Amygdala (tissue), 56 donors: ENCODE measurements at regions not wholly inside any gene's neighbourhood (a gene's known extent, or its start where the extent isn't known, plus 50 kb on each side); places are given as distances from the start of the nearest gene placed in this dataset.

ENCODE experiments used
- DNase-seq, 56 donors: peaks; one replicate each; lab custom pipeline; 2025; lab: John Stamatoyannopoulos, UW

GRCh38 chr1:108051631-108052377 lies 86.8 kb upstream of the VAV3 start:
- DNase-seq, result peak in 2 of 56 donors; percentile 4 to 7

- peak in 3 of 56 donors; percentile 2 to 12 (median 11) for DNase-seq
Observed at GRCh38 chr1:108050911-108051629, 86.1 kb upstream of the VAV3 start.

- no peak for DNase-seq
Observed at GRCh38 chr1:108050158-108050557, 85.2 kb upstream of the VAV3 start.

GRCh38 chr1:108049178-108049819 lies 84.3 kb upstream of the VAV3 start:
- peak in 43 of 56 donors; percentile 3 to 77 (median 40) for DNase-seq

- no peak for DNase-seq
Observed at GRCh38 chr1:108048301-108049177, 83.6 kb upstream of the VAV3 start.

GRCh38 chr1:108047085-108047484 lies 82.1 kb upstream of the VAV3 start:
- DNase-seq, result no peak

GRCh38 chr1:108046026-108046425 lies 81.0 kb upstream of the VAV3 start:
- no peak for DNase-seq

GRCh38 chr1:108045460-108045859 lies 80.5 kb upstream of the VAV3 start:
- no peak for DNase-seq

GRCh38 chr1:108044318-108044717 lies 79.3 kb upstream of the VAV3 start:
- DNase-seq, result no peak

GRCh38 chr1:108043707-108044106 lies 78.7 kb upstream of the VAV3 start:
- DNase-seq, result no peak

GRCh38 chr1:108042610-108043009 lies 77.6 kb upstream of the VAV3 start:
- DNase-seq, result no peak

- peak in 1 of 56 donors; percentile 0 for DNase-seq
Observed at GRCh38 chr1:108041360-108042142, 76.6 kb upstream of the VAV3 start.

- no peak for DNase-seq
Observed at GRCh38 chr1:108038653-108039236, 73.8 kb upstream of the VAV3 start.

- DNase-seq, result no peak
Observed at GRCh38 chr1:108036796-108037562, 72.0 kb upstream of the VAV3 start.

- DNase-seq, result no peak
Observed at GRCh38 chr1:108034396-108034795, 69.4 kb upstream of the VAV3 start.

GRCh38 chr1:108033550-108033951 lies 68.6 kb upstream of the VAV3 start:
- no peak for DNase-seq

GRCh38 chr1:108028841-108029388 lies 63.9 kb upstream of the VAV3 start:
- DNase-seq, result no peak

- no peak for DNase-seq
Observed at GRCh38 chr1:108027389-108027788, 62.4 kb upstream of the VAV3 start.
